ENCODE measurements at regions not wholly inside any gene's neighbourhood (a gene's known extent, or its start where the extent isn't known, plus 50 kb on each side); places are given as distances from the start of the nearest gene placed in this dataset.

GRCh38 chrX:69045616-69046345 is 119.5 kb downstream of the PJA1 start:
- TF ChIP-seq CTCF (tag by site-specific recombination; IDR thresholded peaks at IDR 0.05) (no peak), ZBTB21 (tag by site-specific recombination; IDR thresholded peaks at IDR 0.05) (no peak), ZNF274 (IDR thresholded peaks at IDR 0.05; ENCODE audit: low read length) (no peak), ZNF274 (tag by site-specific recombination; IDR thresholded peaks at IDR 0.05; ENCODE audit: borderline replicate concordance) (no peak), ZSCAN4 (tag by site-specific recombination; IDR thresholded peaks at IDR 0.05) (no peak), PBX3 (CRISPR knock-in tag; IDR thresholded peaks at IDR 0.05) (no peak), ZBTB1 (tag by site-specific recombination; IDR thresholded peaks at IDR 0.05) (no peak), ZNF561 (tag by site-specific recombination; IDR thresholded peaks at IDR 0.05; ENCODE audit: borderline replicate concordance) (no peak)

Data from HEK293 (cell line).